Liver (tissue), 8 donors: ENCODE measurements at regions not wholly inside any gene's neighbourhood (a gene's known extent, or its start where the extent isn't known, plus 50 kb on each side); places are given as distances from the start of the nearest gene placed in this dataset.

ENCODE experiments used
- DNase-seq: peaks from one replicate; pipeline ENCODE4 v3.0.0-alpha.2; 2017; ENCODE audit warnings: low spot score
- H3K27ac ChIP-seq, 2 donors: one replicate each; pipeline ENCODE4 v1.7.0; 2013; ENCODE audit warnings: inconsistent platforms in 2 of 2, low read length in 2 of 2, control low read depth in 1 of 2, low read depth in 1 of 2, mild to moderate bottlenecking in 1 of 2
- H3K27me3 ChIP-seq, 4 donors: one replicate each; pipeline versions ENCODE4 v1.6.1 to v1.7.0; 2013; ENCODE audit warnings: low read length in 3 of 4, inconsistent platforms in 1 of 4, mild to moderate bottlenecking in 1 of 4, moderate library complexity in 1 of 4; ENCODE audit not compliant: control insufficient read depth in 4 of 4, insufficient read depth in 4 of 4
- H3K36me3 ChIP-seq, 4 donors: one replicate each; pipeline versions ENCODE4 v1.6.1 to v1.7.0; 2013; ENCODE audit warnings: low read length in 3 of 4, mild to moderate bottlenecking in 3 of 4, low read depth in 1 of 4, moderate library complexity in 1 of 4; ENCODE audit not compliant: control insufficient read depth in 4 of 4, insufficient read depth in 3 of 4
- H3K4me1 ChIP-seq, 4 donors: one replicate each; pipeline versions ENCODE4 v1.6.1 to v1.7.0; 2013; ENCODE audit warnings: low read length in 3 of 4, mild to moderate bottlenecking in 3 of 4, moderate library complexity in 1 of 4; ENCODE audit not compliant: control insufficient read depth in 4 of 4, insufficient read depth in 4 of 4
- H3K4me3 ChIP-seq, 3 donors: one replicate each; pipeline versions ENCODE4 v1.6.1 to v1.7.0; 2013; ENCODE audit warnings: low read length in 3 of 3, control low read depth in 1 of 3, low read depth in 1 of 3, mild to moderate bottlenecking in 1 of 3
- H3K9ac ChIP-seq, 2 donors: one replicate each; pipeline ENCODE4 v1.7.0; 2013; ENCODE audit warnings: low read length in 2 of 2, mild to moderate bottlenecking in 2 of 2, moderate library complexity in 2 of 2, control low read depth in 1 of 2, low read depth in 1 of 2
- H3K9me3 ChIP-seq, 4 donors: one replicate each; pipeline versions ENCODE4 v1.6.1 to v1.7.0; 2013; ENCODE audit warnings: low read length in 3 of 4; ENCODE audit not compliant: control insufficient read depth in 4 of 4
- EGR1 ChIP-seq, 2 donors: IDR thresholded peaks; 2 replicates each; pipeline ENCODE4 v1.6.1; 2016 to 2018; ENCODE audit warnings: antibody characterized with exemption in 2 of 2, low read depth in 2 of 2
- FOXA1 ChIP-seq: IDR thresholded peaks from 2 replicates; pipeline ENCODE4 v1.6.1; 2016; ENCODE audit warnings: antibody characterized with exemption
- FOXA2 ChIP-seq: IDR thresholded peaks from 2 replicates; pipeline ENCODE4 v1.6.1; 2016; ENCODE audit warnings: antibody characterized with exemption
- GABPA ChIP-seq, 2 donors: IDR thresholded peaks in 1 of 2; conservative IDR thresholded peaks in 1 of 2; 2 replicates each; pipeline ENCODE4 v1.6.1; 2016; ENCODE audit warnings: antibody characterized with exemption in 2 of 2, mild to moderate bottlenecking in 1 of 2, moderate library complexity in 1 of 2
- HNF4A ChIP-seq, 2 donors: conservative IDR thresholded peaks; 2 replicates each; pipeline ENCODE4 v1.6.1; 2016; ENCODE audit warnings: antibody characterized with exemption in 2 of 2, mild to moderate bottlenecking in 2 of 2
- HNF4G ChIP-seq: IDR thresholded peaks from 2 replicates; pipeline ENCODE4 v1.6.1; 2016; ENCODE audit warnings: antibody characterized with exemption
- JUND ChIP-seq, 2 donors: IDR thresholded peaks; 2 replicates each; pipeline ENCODE4 v1.6.1; 2016; ENCODE audit warnings: antibody characterized with exemption in 2 of 2
- NR2F2 ChIP-seq: IDR thresholded peaks from 2 replicates; pipeline ENCODE4 v1.6.1; 2016; ENCODE audit warnings: antibody characterized with exemption
- RAD21 ChIP-seq, 2 donors: IDR thresholded peaks; 2 replicates each; pipeline ENCODE4 v1.6.1; 2016; ENCODE audit warnings: antibody characterized with exemption in 2 of 2, mild to moderate bottlenecking in 2 of 2
- RXRA ChIP-seq, 2 donors: IDR thresholded peaks; 2 replicates each; pipeline ENCODE4 v1.6.1; 2017 to 2018; ENCODE audit warnings: antibody characterized with exemption in 2 of 2, mild to moderate bottlenecking in 1 of 2
- SP1 ChIP-seq: IDR thresholded peaks from 2 replicates; pipeline ENCODE4 v1.6.1; 2018; ENCODE audit warnings: antibody characterized with exemption, mild to moderate bottlenecking
- TAF1 ChIP-seq: conservative IDR thresholded peaks from 2 replicates; pipeline ENCODE4 v1.6.1; 2016; ENCODE audit warnings: antibody characterized with exemption, mild to moderate bottlenecking
- YY1 ChIP-seq: IDR thresholded peaks from 2 replicates; pipeline ENCODE4 v1.6.1; 2016; ENCODE audit warnings: antibody characterized with exemption, mild to moderate bottlenecking
- WGBS: extraction: QIAGEN DNeasy Blood & Tissue Kit; methylation state at CpG from one replicate; pipeline ENCODE4 v1.1.7; 2013; 5-methylcytosine and 5-hydroxymethylcytosine counted together
- TF ChIP-seq, protein P1 (sequence below): IDR thresholded peaks from 2 replicates; pipeline ENCODE4 v1.6.1; 2016; ENCODE audit warnings: antibody characterized with exemption, mild to moderate bottlenecking
- TF ChIP-seq, protein P2 (sequence below): IDR thresholded peaks from 2 replicates; pipeline ENCODE4 v1.6.1; 2016; ENCODE audit warnings: antibody characterized with exemption
- TF ChIP-seq, protein P3 (sequence below): fragments of 150-350 bp; IDR thresholded peaks from 2 replicates; pipeline ENCODE4 v1.5.1; 2017; ENCODE audit warnings: improper control_type of control experiment, low read depth, low read length; ENCODE audit not compliant: missing input control
- TF ChIP-seq, protein P4 (sequence below): IDR thresholded peaks from 2 replicates; pipeline ENCODE4 v1.6.1; 2016; ENCODE audit warnings: antibody characterized with exemption
- TF ChIP-seq, protein P5 (sequence below): IDR thresholded peaks from 2 replicates; pipeline ENCODE4 v1.6.1; 2016; ENCODE audit warnings: antibody characterized with exemption
- donor health status: healthy.
- donor health status: healthy.
- donor health status: healthy.
- donor health status: healthy.
- donor health status: healthy.

DNA sequence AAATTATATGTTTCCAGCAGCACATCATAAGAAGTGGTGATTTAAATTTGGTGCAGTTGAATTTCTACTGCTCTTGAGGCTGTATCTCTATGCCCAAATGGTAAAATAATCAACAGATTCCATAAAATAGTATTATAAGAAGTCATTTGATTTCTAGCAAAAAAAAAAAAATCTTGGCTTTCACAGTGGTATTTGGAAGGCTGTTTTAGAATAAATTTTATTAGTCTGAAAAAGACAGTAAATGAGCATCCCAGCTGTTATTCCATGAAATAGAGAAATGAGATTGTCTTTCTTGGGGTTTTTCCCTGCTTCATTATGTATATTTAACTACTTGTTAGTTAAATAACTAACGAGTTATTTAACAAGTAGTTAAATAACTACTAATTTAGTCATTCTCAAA, 156.0 kb upstream of the ABI3BP start:
- no peak for TF ChIP-seq FOXA1
- TF ChIP-seq TAF1, result no peak
- no peak for TF ChIP-seq YY1
- TF ChIP-seq, protein P1, sequence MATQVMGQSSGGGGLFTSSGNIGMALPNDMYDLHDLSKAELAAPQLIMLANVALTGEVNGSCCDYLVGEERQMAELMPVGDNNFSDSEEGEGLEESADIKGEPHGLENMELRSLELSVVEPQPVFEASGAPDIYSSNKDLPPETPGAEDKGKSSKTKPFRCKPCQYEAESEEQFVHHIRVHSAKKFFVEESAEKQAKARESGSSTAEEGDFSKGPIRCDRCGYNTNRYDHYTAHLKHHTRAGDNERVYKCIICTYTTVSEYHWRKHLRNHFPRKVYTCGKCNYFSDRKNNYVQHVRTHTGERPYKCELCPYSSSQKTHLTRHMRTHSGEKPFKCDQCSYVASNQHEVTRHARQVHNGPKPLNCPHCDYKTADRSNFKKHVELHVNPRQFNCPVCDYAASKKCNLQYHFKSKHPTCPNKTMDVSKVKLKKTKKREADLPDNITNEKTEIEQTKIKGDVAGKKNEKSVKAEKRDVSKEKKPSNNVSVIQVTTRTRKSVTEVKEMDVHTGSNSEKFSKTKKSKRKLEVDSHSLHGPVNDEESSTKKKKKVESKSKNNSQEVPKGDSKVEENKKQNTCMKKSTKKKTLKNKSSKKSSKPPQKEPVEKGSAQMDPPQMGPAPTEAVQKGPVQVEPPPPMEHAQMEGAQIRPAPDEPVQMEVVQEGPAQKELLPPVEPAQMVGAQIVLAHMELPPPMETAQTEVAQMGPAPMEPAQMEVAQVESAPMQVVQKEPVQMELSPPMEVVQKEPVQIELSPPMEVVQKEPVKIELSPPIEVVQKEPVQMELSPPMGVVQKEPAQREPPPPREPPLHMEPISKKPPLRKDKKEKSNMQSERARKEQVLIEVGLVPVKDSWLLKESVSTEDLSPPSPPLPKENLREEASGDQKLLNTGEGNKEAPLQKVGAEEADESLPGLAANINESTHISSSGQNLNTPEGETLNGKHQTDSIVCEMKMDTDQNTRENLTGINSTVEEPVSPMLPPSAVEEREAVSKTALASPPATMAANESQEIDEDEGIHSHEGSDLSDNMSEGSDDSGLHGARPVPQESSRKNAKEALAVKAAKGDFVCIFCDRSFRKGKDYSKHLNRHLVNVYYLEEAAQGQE, result no peak
- TF ChIP-seq FOXA2, result no peak
- TF ChIP-seq RXRA (IDR thresholded peaks at IDR 0.05), result no peak
- TF ChIP-seq SP1, result no peak
- TF ChIP-seq JUND (IDR thresholded peaks at IDR 0.05), result no peak
- no peak for TF ChIP-seq NR2F2
- no peak for TF ChIP-seq GABPA (IDR thresholded peaks at IDR 0.05 in 1 of 2, conservative IDR thresholded peaks at IDR 0.05 in 1 of 2)
- TF ChIP-seq HNF4A (conservative IDR thresholded peaks at IDR 0.05), result no peak
- TF ChIP-seq, protein P2, sequence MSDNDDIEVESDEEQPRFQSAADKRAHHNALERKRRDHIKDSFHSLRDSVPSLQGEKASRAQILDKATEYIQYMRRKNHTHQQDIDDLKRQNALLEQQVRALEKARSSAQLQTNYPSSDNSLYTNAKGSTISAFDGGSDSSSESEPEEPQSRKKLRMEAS, result no peak
- TF ChIP-seq, protein P3, sequence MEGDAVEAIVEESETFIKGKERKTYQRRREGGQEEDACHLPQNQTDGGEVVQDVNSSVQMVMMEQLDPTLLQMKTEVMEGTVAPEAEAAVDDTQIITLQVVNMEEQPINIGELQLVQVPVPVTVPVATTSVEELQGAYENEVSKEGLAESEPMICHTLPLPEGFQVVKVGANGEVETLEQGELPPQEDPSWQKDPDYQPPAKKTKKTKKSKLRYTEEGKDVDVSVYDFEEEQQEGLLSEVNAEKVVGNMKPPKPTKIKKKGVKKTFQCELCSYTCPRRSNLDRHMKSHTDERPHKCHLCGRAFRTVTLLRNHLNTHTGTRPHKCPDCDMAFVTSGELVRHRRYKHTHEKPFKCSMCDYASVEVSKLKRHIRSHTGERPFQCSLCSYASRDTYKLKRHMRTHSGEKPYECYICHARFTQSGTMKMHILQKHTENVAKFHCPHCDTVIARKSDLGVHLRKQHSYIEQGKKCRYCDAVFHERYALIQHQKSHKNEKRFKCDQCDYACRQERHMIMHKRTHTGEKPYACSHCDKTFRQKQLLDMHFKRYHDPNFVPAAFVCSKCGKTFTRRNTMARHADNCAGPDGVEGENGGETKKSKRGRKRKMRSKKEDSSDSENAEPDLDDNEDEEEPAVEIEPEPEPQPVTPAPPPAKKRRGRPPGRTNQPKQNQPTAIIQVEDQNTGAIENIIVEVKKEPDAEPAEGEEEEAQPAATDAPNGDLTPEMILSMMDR, result no peak
- no peak for TF ChIP-seq EGR1 (IDR thresholded peaks at IDR 0.05; ENCODE audit: low read depth in 2 of 2)
- TF ChIP-seq, protein P4, sequence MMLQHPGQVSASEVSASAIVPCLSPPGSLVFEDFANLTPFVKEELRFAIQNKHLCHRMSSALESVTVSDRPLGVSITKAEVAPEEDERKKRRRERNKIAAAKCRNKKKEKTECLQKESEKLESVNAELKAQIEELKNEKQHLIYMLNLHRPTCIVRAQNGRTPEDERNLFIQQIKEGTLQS, result no peak
- TF ChIP-seq HNF4G, result no peak
- TF ChIP-seq RAD21 (IDR thresholded peaks at IDR 0.05), result no peak
- 37% methylated on average over 1 of the region's 1 CpG for WGBS
- Histone ChIP-seq H3K27me3 (no peaks in the 10 kb centered on the region), H3K9me3 (no peaks in the 10 kb centered on the region), H3K27ac (no peak overlapping the region), H3K9ac (no peak overlapping the region), H3K36me3 (no peaks in the 10 kb centered on the region), H3K4me3 (no peak overlapping the region), H3K4me1 (no peaks in the 10 kb centered on the region)
- no peak for DNase-seq

DNA sequence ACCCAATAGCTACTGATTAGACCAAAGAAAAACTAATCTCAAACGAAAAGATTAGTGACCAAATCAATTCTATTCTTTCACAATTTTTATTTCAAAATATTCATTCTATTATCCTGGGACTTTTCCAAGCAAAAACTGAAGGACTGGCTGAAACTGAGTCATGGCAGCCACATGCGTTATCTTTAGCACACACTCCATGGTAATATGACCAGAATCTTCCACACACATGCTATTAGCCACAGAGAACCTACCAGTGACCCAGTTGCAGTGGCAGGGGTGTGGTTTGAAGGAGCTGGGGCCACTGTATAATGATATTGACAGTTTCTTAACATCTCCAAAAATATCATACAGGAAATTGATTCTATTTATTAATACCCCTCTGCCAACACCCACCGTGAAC, 154.8 kb upstream of the ABI3BP start:
- Histone ChIP-seq H3K36me3 (no peaks in the 10 kb centered on the region), H3K9me3 (no peaks in the 10 kb centered on the region), H3K4me1 (no peaks in the 10 kb centered on the region), H3K27ac (no peak overlapping the region), H3K9ac (no peak overlapping the region), H3K4me3 (no peak overlapping the region), H3K27me3 (no peaks in the 10 kb centered on the region)
- TF ChIP-seq TAF1 (no peak), RXRA (IDR thresholded peaks at IDR 0.05) (no peak), NR2F2 (no peak), FOXA1 (no peak), GABPA (IDR thresholded peaks at IDR 0.05 in 1 of 2, conservative IDR thresholded peaks at IDR 0.05 in 1 of 2) (no peak), EGR1 (IDR thresholded peaks at IDR 0.05; ENCODE audit: low read depth in 2 of 2) (no peak)
- TF ChIP-seq, protein P5, sequence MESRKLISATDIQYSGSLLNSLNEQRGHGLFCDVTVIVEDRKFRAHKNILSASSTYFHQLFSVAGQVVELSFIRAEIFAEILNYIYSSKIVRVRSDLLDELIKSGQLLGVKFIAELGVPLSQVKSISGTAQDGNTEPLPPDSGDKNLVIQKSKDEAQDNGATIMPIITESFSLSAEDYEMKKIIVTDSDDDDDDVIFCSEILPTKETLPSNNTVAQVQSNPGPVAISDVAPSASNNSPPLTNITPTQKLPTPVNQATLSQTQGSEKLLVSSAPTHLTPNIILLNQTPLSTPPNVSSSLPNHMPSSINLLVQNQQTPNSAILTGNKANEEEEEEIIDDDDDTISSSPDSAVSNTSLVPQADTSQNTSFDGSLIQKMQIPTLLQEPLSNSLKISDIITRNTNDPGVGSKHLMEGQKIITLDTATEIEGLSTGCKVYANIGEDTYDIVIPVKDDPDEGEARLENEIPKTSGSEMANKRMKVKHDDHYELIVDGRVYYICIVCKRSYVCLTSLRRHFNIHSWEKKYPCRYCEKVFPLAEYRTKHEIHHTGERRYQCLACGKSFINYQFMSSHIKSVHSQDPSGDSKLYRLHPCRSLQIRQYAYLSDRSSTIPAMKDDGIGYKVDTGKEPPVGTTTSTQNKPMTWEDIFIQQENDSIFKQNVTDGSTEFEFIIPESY, result no peak
- TF ChIP-seq, protein P3, result no peak
- TF ChIP-seq, protein P2, result no peak
- TF ChIP-seq, protein P1, result no peak
- DNase-seq, result no peak
- WGBS, result 63% methylated on average over 3 of the region's 3 CpGs
